HEK293T (cell line): ENCODE measurements at regions not wholly inside any gene's neighbourhood (a gene's known extent, or its start where the extent isn't known, plus 50 kb on each side); places are given as distances from the start of the nearest gene placed in this dataset.

ENCODE experiments used
- ARNT ChIP-seq: fragments of 450-650 bp; IDR thresholded peaks from 2 replicates; pipeline ENCODE4 v1.6.1; 2017; ENCODE audit warnings: mild to moderate bottlenecking
- BHLHE40 ChIP-seq: fragments of 450-650 bp; IDR thresholded peaks from 2 replicates; pipeline ENCODE4 v1.6.1; 2016; ENCODE audit warnings: mild to moderate bottlenecking, moderate library complexity, borderline replicate concordance
- CTBP1 ChIP-seq: fragments of 450-650 bp; IDR thresholded peaks from 2 replicates; pipeline ENCODE4 v1.6.1; 2016; ENCODE audit warnings: borderline replicate concordance
- ELF4 ChIP-seq: fragments of 450-650 bp; IDR thresholded peaks from 2 replicates; pipeline ENCODE4 v1.6.1; 2017; ENCODE audit warnings: antibody characterized with exemption
- FOXK2 ChIP-seq: fragments of 450-650 bp; IDR thresholded peaks from 2 replicates; pipeline ENCODE4 v1.6.1; 2016; ENCODE audit warnings: mild to moderate bottlenecking
- FOXM1 ChIP-seq: fragments of 450-650 bp; IDR thresholded peaks from 2 replicates; pipeline ENCODE4 v1.6.1; 2017; ENCODE audit warnings: mild to moderate bottlenecking, borderline replicate concordance
- LEF1 ChIP-seq: fragments of 450-650 bp; IDR thresholded peaks from 2 replicates; pipeline ENCODE4 v1.6.1; 2017; ENCODE audit warnings: mild to moderate bottlenecking, borderline replicate concordance
- SP1 ChIP-seq: fragments of 450-650 bp; IDR thresholded peaks from 2 replicates; pipeline ENCODE4 v1.6.1; 2017
- SUZ12 ChIP-seq: fragments of 450-650 bp; IDR thresholded peaks from 2 replicates; pipeline ENCODE4 v1.6.1; 2016; ENCODE audit warnings: mild to moderate bottlenecking
- TARDBP ChIP-seq: fragments of 450-650 bp; IDR thresholded peaks from 2 replicates; pipeline ENCODE4 v1.6.1; 2016
- ZNF384 ChIP-seq: fragments of 450-650 bp; IDR thresholded peaks from 2 replicates; pipeline ENCODE4 v1.6.1; 2016

- TF ChIP-seq SP1, result no peak
- TF ChIP-seq TARDBP, result no peak
- TF ChIP-seq ELF4, result no peak
- TF ChIP-seq FOXM1, result no peak
- no peak for TF ChIP-seq SUZ12
- TF ChIP-seq FOXK2, result no peak
- TF ChIP-seq BHLHE40, result no peak
- no peak for TF ChIP-seq ARNT
- TF ChIP-seq ZNF384, result no peak
- no peak for TF ChIP-seq CTBP1
- TF ChIP-seq LEF1, result no peak
These were observed 114.0 kb upstream of the NEDD9 start for GRCh38 chr6:11346516-11346915.
